Activated T-cell treated with anti-CD3 and anti-CD28 coated beads for 24 hours (primary cell): ENCODE measurements at regions not wholly inside any gene's neighbourhood (a gene's known extent, or its start where the extent isn't known, plus 50 kb on each side); places are given as distances from the start of the nearest gene placed in this dataset.

Experiments used
- DNase-seq: peaks from one replicate; pipeline ENCODE4 v3.0.0-alpha.2; 2020; ENCODE audit warnings: low read depth

DNA sequence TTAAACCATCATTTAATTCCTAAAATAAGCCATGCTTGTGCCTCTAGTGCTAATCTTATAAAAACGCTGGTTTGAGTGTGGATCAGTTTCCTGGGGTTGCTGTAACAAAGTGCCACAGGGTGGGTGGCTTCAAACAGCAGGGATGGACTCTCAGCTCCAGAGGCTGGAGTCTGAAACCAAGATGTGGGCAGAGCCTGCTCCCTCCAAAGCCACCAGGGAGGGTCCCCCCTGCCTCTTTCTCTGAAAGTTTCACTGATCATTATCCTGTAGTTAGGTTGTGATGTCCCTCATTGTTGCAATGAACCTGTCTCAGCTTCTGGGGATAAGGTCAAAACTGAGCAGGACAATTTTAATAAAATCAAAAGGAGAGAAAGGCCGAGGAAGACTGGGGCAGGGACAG is 251.9 kb upstream of the TCERG1L start:
- no peak for DNase-seq

- DNase-seq, result no peak
These were observed 256.0 kb upstream of the TCERG1L start for GRCh38 chr10:131567279-131568162.

- DNase-seq, result no peak
These were observed 257.3 kb upstream of the TCERG1L start for GRCh38 chr10:131568866-131569265.

DNA sequence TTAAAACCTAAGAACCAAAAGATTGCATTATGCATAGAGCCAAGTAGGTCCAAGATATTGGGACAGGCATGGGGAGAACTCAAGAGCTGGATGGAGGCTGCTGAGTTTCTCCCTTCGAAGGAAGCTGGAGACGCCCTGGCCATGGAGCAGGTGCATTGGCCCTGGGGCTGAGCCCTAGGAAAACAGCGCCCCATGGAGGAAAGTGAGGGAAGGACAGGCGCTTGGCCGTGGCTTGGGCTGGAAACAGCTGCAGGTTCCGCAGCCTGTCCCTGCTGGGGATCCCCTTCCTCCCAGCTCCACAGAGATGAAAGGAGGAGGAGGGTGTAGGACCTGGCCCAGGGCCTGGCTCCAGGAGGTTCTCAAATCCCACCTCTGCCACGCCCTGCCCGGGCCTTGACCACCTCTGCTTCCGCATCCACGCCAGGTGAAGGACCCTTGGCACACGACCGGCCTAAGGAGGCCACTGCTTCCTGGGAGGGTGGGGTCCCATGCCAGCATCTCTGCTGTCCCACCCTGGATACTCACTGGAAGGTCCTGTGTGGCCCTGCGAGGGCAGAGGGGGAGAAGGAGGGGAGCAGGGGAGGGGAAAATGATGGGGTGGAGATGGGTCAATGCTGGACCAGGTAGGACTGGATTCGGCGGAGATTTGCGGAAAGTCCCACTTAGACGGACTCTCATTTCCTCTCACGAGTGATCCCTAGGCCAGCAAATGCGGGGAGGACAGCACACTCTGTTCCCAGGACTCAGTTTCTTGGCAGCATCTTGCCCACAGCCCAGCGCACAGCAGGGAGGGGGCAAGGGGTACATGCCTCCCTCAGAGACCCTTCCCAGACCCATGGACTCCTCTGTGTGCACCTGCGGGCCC is 258.6 kb upstream of the TCERG1L start:
- no peak for DNase-seq

DNA sequence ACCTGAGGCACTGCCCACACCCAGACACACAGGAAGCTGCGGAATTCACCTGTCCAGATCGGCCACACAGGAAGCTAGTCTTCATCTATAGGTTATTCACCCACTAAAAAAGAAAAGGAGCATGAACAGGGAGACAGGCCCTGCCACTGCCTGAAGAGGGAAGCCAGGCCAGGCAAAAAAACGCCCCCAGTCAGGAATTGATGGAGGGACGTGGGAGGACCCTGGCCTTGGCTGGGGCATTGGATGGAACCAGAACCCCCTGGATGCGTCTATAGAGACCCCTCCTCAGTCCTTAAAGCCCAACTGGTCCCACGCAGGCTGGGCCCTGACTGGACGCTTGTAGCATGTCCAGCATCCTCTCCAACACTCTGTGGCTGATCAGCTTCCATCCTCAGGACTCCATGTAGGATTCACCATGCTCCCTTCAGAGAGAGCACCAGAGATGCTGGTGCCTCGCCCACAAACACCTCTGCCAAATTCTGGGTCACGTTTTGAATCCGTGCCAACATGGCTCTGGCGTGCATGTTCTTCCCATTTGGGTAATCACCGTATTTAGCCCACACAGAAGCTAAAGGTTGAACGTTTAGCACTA is 259.3 kb upstream of the TCERG1L start:
- no peak for DNase-seq

DNA sequence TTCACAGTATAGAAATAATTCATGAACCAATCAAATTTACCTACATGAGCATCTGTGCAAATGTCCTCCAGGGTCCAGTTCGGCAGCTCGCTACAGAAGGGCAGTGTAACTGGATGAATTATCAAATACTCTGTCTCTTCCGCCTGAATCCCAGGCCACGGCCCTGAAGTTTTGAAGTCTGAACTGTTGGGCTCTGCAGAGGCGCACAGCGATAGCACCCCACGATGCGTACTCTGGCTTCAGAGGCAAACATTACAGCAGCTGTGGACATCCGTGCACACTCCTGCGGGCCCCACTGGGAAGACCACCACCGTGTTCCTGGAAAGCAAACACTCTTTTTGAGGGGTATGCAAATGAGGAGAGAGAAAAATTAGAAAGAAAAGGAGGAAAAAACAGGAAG is 259.8 kb upstream of the TCERG1L start:
- DNase-seq, result no peak

- DNase-seq, result no peak
These were observed 260.3 kb upstream of the TCERG1L start for GRCh38 chr10:131571865-131572264.

GRCh38 chr10:131573256-131573655 is 261.7 kb upstream of the TCERG1L start:
- no peak for DNase-seq

- DNase-seq, result no peak
These were observed 262.2 kb upstream of the TCERG1L start for GRCh38 chr10:131573707-131574106.

GRCh38 chr10:131574363-131574706 is 262.8 kb upstream of the TCERG1L start:
- DNase-seq, result no peak

DNA sequence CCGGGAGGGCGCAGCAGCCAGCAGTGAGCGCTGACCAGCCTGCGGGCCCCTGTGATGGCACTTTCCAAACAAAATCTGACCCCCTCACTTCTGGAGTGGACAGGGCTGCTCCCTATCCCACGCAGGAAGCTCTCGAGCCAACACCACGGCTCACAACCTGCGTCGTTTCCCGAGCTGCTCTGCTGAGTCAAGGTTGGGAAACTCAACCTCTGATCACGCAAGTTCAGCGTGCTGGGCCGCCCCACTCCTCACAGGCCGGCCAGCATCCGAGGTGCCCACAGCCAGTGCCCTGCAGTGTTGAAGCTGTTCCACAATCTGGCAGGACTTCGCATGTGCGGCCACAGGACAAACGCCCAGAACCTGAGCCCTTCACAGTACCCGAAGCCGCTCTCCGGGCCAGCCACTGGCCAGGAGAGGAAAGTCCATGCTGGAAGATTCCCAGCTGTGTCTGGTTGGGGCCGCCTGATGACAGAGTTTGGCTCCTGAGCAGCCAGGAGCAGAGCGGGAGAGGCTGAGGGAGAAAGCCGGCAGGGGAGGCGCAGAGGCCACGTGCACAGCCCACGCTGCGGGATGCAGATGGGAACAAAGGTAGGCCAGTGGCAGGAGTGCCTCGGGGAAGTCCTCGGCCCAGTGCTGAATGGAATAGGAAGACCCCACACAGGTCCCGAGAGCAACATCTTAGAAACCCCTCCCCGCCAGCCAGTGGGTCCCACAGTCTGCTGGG is 263.3 kb upstream of the TCERG1L start:
- no peak for DNase-seq

DNA sequence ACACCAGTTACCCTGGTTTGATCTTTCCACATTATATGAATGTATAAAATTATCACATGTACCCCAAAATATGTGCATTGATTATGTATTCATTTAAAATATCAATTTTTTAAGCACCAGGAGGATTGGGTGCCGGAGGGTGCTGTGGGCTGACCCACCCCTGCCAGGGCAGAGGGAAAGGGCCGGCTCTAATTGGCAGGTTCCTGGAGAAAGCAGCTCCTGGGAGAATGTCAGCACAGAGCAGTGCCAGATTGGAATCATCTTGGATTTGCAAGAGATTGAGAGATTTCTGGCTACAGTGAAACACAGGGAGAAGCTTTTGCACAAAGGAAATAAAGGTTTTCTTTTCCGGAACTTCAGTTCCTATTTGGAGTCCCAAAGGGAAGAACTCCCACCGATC is 264.4 kb upstream of the TCERG1L start:
- DNase-seq, result no peak

- no peak for DNase-seq
These were observed 265.0 kb upstream of the TCERG1L start for GRCh38 chr10:131576341-131577177.

DNA sequence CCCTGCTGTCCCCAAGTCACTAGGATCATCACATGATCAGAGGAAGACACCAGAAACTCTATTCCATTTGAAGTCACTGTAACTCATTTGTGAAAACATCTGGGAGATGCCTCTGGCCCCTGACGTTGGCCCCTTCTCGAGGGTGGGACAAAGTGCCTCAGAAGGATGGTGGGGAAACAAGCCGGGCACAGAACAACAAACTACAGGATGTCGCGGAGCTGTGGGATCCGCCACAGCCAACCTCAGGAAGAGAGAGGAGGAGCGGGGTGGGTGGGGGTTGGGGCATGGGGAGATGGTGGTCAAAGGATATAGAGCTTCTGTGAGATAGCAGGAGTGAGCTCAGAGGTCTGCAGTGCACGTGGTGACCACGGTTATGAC is 265.6 kb upstream of the TCERG1L start:
- DNase-seq, result no peak

DNA sequence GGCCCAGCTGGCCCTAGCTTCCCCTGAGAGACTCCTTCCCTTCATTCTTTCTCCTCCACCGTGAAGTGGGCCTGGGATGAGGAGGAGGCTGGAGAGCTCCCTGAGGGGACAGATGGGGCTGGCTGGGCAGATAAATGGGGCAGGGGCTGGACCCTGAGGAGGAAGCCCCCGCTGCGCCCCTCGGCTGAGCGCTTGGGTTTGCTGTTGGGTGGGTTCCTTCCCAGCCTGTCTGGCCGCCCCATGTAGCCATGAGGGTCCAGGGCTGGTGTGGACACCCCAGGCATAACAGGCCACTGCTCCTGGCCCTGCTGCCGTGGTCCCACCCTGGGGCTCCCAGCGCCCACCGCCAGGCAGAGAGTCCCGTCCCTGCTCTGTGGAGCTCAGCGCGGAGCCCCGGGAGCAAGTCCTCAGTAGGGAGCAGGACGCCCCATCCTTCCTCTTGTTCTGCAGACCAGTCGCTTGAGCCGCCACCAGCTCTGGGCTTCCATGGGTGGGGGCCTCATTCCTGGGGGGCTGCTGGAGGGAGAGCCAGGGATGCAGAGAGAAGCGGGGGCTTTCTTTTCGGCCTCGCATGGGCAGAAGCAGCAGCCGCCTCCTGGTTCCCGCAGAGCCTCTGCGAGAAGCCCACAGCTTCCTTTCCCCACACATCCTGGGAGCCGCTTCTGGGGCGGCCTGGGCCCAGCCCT is 266.4 kb upstream of the TCERG1L start:
- DNase-seq, result no peak

- DNase-seq, result no peak
These were observed 267.0 kb upstream of the TCERG1L start for GRCh38 chr10:131578472-131578970.

GRCh38 chr10:131579251-131580071 is 267.9 kb upstream of the TCERG1L start:
- DNase-seq, result no peak

GRCh38 chr10:131580076-131580652 is 268.6 kb upstream of the TCERG1L start:
- no peak for DNase-seq

GRCh38 chr10:131580674-131581073 is 269.2 kb upstream of the TCERG1L start:
- no peak for DNase-seq
